AG04450 (cell line): ENCODE measurements at regions not wholly inside any gene's neighbourhood (a gene's known extent, or its start where the extent isn't known, plus 50 kb on each side); places are given as distances from the start of the nearest gene placed in this dataset.
"Not testable (repeated sequence)": the region's sequence is repeated elsewhere in the genome, so short reads cannot be mapped to it uniquely, and the experiment has no call there.

Experiments
- CTCF ChIA-PET: fragments of 300-600, 350-600 bp; formaldehyde crosslinking; extraction: SDS; loops from one replicate; lab custom pipeline; 2022; ENCODE audit warnings: antibody characterized with exemption, inconsistent platforms; lab: Charles Lee
- POLR2A ChIA-PET: fragments of 350-600 bp; formaldehyde crosslinking; extraction: SDS; loops from one replicate; lab custom pipeline; 2021; ENCODE audit warnings: antibody characterized with exemption, inconsistent platforms; lab: Yijun Ruan, JAX
- DNase-seq: peaks from one replicate; pipeline ENCODE4 v3.0.0-alpha.2; 2011; ENCODE audit warnings: low read depth, low spot score
- H3K27ac ChIP-seq: one replicate; pipeline ENCODE4 v1.5.1; 2012; ENCODE audit warnings: low read depth, low read length, control low read depth
- H3K27me3 ChIP-seq: one replicate; pipeline ENCODE4 v1.6.0; 2012; ENCODE audit warnings: low read length; ENCODE audit not compliant: control insufficient read depth, insufficient read depth
- H3K4me3 ChIP-seq: 2 replicates; pipeline ENCODE4 v1.5.1; 2011; ENCODE audit warnings: mild to moderate bottlenecking, low read depth, low read length, control low read depth
- H3K9me3 ChIP-seq: 2 replicates; pipeline ENCODE4 v1.5.1; 2012; ENCODE audit warnings: low read length; ENCODE audit not compliant: control insufficient read depth, insufficient read depth
- TF ChIP-seq, protein P1 (sequence below): IDR thresholded peaks from 2 replicates; pipeline ENCODE4 v1.5.1; 2011; ENCODE audit warnings: low read depth, low read length, control low read depth, inconsistent platforms

DNA sequence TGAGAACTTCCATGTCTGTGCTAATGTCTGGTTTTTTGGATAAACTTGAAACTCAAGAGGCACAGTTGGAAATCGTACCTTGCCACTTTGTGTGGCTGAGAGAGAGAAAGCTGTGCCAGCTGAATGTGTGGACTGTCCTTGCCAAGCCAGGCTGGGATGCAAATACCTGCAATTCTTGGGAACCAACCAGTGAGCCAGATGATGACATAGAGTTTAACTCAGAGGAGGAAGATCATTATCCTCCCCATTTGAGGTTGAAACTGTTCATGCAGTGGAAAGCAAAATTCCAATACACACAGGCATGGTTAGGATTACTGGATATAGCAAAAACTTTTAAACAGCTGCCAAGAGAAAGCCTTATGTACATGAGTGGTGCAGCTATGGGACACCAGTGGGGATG is 451.4 kb upstream of the NPAP1 start:
- Histone ChIP-seq H3K27me3 (no peaks in the 10 kb centered on the region), H3K9me3 (peaks cover 6% of the 10 kb centered on the region; the same call in 1 of the 2 replicates), H3K27ac (no peak overlapping the region), H3K4me3 (no peak overlapping the region)
- ChIA-PET POLR2A (no interaction called here), CTCF (no interaction called here)
- TF ChIP-seq, protein P1, sequence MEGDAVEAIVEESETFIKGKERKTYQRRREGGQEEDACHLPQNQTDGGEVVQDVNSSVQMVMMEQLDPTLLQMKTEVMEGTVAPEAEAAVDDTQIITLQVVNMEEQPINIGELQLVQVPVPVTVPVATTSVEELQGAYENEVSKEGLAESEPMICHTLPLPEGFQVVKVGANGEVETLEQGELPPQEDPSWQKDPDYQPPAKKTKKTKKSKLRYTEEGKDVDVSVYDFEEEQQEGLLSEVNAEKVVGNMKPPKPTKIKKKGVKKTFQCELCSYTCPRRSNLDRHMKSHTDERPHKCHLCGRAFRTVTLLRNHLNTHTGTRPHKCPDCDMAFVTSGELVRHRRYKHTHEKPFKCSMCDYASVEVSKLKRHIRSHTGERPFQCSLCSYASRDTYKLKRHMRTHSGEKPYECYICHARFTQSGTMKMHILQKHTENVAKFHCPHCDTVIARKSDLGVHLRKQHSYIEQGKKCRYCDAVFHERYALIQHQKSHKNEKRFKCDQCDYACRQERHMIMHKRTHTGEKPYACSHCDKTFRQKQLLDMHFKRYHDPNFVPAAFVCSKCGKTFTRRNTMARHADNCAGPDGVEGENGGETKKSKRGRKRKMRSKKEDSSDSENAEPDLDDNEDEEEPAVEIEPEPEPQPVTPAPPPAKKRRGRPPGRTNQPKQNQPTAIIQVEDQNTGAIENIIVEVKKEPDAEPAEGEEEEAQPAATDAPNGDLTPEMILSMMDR, result no peak
- no peak for DNase-seq

DNA sequence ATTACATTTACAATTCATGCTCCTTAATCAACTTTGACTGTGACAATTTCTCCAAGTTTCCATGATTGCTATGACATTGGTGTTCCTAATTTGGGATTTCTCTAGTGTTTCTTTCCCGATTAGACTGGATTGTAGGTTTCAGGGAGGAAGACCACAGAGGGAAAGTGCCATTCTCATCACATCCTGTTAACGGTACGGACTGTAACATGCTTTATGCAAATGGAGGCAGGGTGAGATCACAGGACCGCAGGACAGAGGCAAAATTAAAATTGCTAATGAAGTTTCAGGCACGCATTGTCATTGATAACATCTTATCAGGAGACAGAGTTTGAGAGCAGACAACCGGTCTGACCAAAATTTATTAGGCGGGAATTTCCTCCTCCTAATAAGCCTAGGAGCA is 446.7 kb upstream of the NPAP1 start:
- DNase-seq, CTCF ChIA-PET, H3K9me3 ChIP-seq, H3K27me3 ChIP-seq, H3K27ac ChIP-seq, POLR2A ChIA-PET, H3K4me3 ChIP-seq: not testable (repeated sequence)

- H3K4me3 ChIP-seq, POLR2A ChIA-PET, DNase-seq, H3K27ac ChIP-seq, CTCF ChIA-PET, H3K9me3 ChIP-seq, H3K27me3 ChIP-seq: not testable (repeated sequence)
Observed at GRCh38 chr15:24233134-24233533, 442.4 kb upstream of the NPAP1 start.

DNA sequence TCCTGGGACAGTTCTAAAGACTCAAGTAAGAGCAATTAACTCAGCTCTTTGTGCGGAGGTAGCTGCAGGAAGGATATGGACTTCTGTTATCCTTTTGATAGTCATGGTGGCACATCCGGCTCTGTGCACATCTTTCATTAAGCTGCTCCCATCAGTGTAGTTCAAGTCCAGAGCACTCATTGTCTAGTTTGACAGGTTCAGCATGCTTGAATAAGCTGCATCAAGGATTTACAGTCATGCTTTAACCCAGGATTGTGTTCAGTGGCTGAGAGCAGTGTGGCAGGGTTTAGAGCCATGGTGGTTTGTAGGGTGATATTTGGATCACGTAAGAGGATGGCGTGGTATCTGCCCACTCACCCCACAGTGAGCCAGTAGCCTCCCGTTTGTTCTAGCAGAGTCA is 435.0 kb upstream of the NPAP1 start:
- H3K27me3 ChIP-seq, CTCF ChIA-PET, POLR2A ChIA-PET, H3K9me3 ChIP-seq, DNase-seq, H3K4me3 ChIP-seq, H3K27ac ChIP-seq: not testable (repeated sequence)

- H3K4me3 ChIP-seq, H3K27me3 ChIP-seq, H3K9me3 ChIP-seq, H3K27ac ChIP-seq, DNase-seq, CTCF ChIA-PET, POLR2A ChIA-PET: not testable (repeated sequence)
Observed at GRCh38 chr15:24259106-24259505, 416.5 kb upstream of the NPAP1 start.

GRCh38 chr15:24260407-24260806 is 415.2 kb upstream of the NPAP1 start:
- POLR2A ChIA-PET, H3K4me3 ChIP-seq, H3K9me3 ChIP-seq, H3K27ac ChIP-seq, H3K27me3 ChIP-seq, CTCF ChIA-PET, DNase-seq: not testable (repeated sequence)

- H3K27me3 ChIP-seq, H3K27ac ChIP-seq, CTCF ChIA-PET, H3K9me3 ChIP-seq, H3K4me3 ChIP-seq, DNase-seq, POLR2A ChIA-PET: not testable (repeated sequence)
Observed at GRCh38 chr15:24260854-24261253, 414.7 kb upstream of the NPAP1 start.

- POLR2A ChIA-PET, CTCF ChIA-PET, H3K4me3 ChIP-seq, H3K27me3 ChIP-seq, H3K27ac ChIP-seq, H3K9me3 ChIP-seq, DNase-seq: not testable (repeated sequence)
Observed at GRCh38 chr15:24268536-24269165, 406.9 kb upstream of the NPAP1 start.
